Astrocyte (in vitro differentiated cells and primary cell): ENCODE measurements at regions not wholly inside any gene's neighbourhood (a gene's known extent, or its start where the extent isn't known, plus 50 kb on each side); places are given as distances from the start of the nearest gene placed in this dataset.

Experiments
- DNase-seq: peaks from one replicate; pipeline ENCODE4 v3.0.0-alpha.2; 2010; ENCODE audit warnings: low read depth
- FAIRE-seq: peaks from 2 replicates; lab custom pipeline; 2011; peaks lifted over from hg19 to GRCh38; lab: Jason Lieb, UNC
- H2AFZ ChIP-seq: 2 replicates; pipeline ENCODE4 v1.6.0; 2012; ENCODE audit warnings: low read depth, low read length, inconsistent platforms
- H3K27ac ChIP-seq: 2 replicates; pipeline ENCODE4 v1.5.1; 2011; ENCODE audit warnings: low read depth, low read length, inconsistent platforms
- H3K27me3 ChIP-seq: 2 replicates; pipeline ENCODE4 v1.6.0; 2011; ENCODE audit warnings: low read length, inconsistent platforms; ENCODE audit not compliant: insufficient read depth
- H3K36me3 ChIP-seq: 2 replicates; pipeline ENCODE4 v1.5.1; 2011; ENCODE audit warnings: low read length, inconsistent platforms; ENCODE audit not compliant: insufficient read depth
- H3K4me1 ChIP-seq: 2 replicates; pipeline ENCODE4 v1.5.1; 2011; ENCODE audit warnings: low read length, inconsistent platforms; ENCODE audit not compliant: insufficient read depth
- H3K4me2 ChIP-seq: 2 replicates; pipeline ENCODE4 v1.6.0; 2012; ENCODE audit warnings: low read length, inconsistent platforms
- H3K4me3 ChIP-seq: 2 replicates; pipeline ENCODE4 v1.5.1; 2011; ENCODE audit warnings: low read depth, mild to moderate bottlenecking, low read length, inconsistent platforms; ENCODE audit not compliant: insufficient read depth
- H3K79me2 ChIP-seq: 2 replicates; pipeline ENCODE4 v1.6.0; 2012; ENCODE audit warnings: mild to moderate bottlenecking, low read length, inconsistent platforms; ENCODE audit not compliant: insufficient read depth
- H3K9ac ChIP-seq: 2 replicates; pipeline ENCODE4 v1.6.0; 2012; ENCODE audit warnings: mild to moderate bottlenecking, low read length, inconsistent platforms
- H3K9me3 ChIP-seq: 2 replicates; pipeline ENCODE4 v1.5.1; 2012; ENCODE audit warnings: low read depth, mild to moderate bottlenecking, low read length, inconsistent platforms; ENCODE audit not compliant: insufficient read depth
- H4K20me1 ChIP-seq: 2 replicates; pipeline ENCODE4 v1.6.0; 2012; ENCODE audit warnings: low read length, inconsistent platforms; ENCODE audit not compliant: insufficient read depth
- H3K27ac Mint-ChIP-seq: one replicate; pipeline ENCODE4 v1.8.0; 2021; ENCODE audit warnings: mild to moderate bottlenecking, mixed read lengths; ENCODE audit not compliant: unreplicated experiment
- H3K27me3 Mint-ChIP-seq: one replicate; pipeline ENCODE4 v1.8.0; 2021; ENCODE audit warnings: low read depth, mixed read lengths; ENCODE audit not compliant: unreplicated experiment
- H3K36me3 Mint-ChIP-seq: one replicate; pipeline ENCODE4 v1.8.0; 2021; ENCODE audit warnings: low read depth, mixed read lengths; ENCODE audit not compliant: unreplicated experiment
- H3K4me1 Mint-ChIP-seq: one replicate; pipeline ENCODE4 v1.8.0; 2021; ENCODE audit warnings: low read depth, mixed read lengths; ENCODE audit not compliant: unreplicated experiment
- H3K4me3 Mint-ChIP-seq: one replicate; pipeline ENCODE4 v1.8.0; 2021; ENCODE audit warnings: mild to moderate bottlenecking, moderate library complexity, mixed read lengths; ENCODE audit not compliant: unreplicated experiment
- H3K9me3 Mint-ChIP-seq: one replicate; pipeline ENCODE4 v1.8.0; 2021; ENCODE audit warnings: mild to moderate bottlenecking, mixed read lengths; ENCODE audit not compliant: unreplicated experiment
- CTCF ChIP-seq: IDR thresholded peaks from 2 replicates; pipeline ENCODE4 v1.5.1; 2011; ENCODE audit warnings: low read depth, mild to moderate bottlenecking, inconsistent platforms, low read length, moderate library complexity; ENCODE audit not compliant: insufficient read depth
- EZH2 ChIP-seq: IDR thresholded peaks from 2 replicates; pipeline ENCODE4 v1.6.1; 2012; ENCODE audit warnings: mild to moderate bottlenecking, low read length, inconsistent platforms; ENCODE audit not compliant: insufficient read depth

- Histone ChIP-seq H3K4me2 (no peak overlapping the region), H3K36me3 (no peaks in the 10 kb centered on the region), H3K4me3 (no peak overlapping the region), H3K27ac (no peak overlapping the region), H2AFZ (no peak overlapping the region), H3K4me1 (no peaks in the 10 kb centered on the region), H3K27me3 (no peaks in the 10 kb centered on the region), H3K9me3 (no peaks in the 10 kb centered on the region), H3K79me2 (no peaks in the 10 kb centered on the region), H3K9ac (no peak overlapping the region), H4K20me1 (no peaks in the 10 kb centered on the region)
- no peak for FAIRE-seq
- H3K27ac Mint-ChIP-seq = no peak overlapping the region
- DNase-seq = no peak
- H3K4me1 Mint-ChIP-seq = peaks cover 11% of the 10 kb centered on the region
- no peak overlapping the region for H3K4me3 Mint-ChIP-seq
- peaks cover 6% of the 10 kb centered on the region for H3K9me3 Mint-ChIP-seq
- H3K27me3 Mint-ChIP-seq = peaks cover 3% of the 10 kb centered on the region
- H3K36me3 Mint-ChIP-seq = no peaks in the 10 kb centered on the region
- TF ChIP-seq CTCF (no peak), EZH2 (no peak)
Observed at GRCh38 chr5:124230456-124230855, 516.0 kb downstream of the ZNF608 start.

GRCh38 chr5:124229352-124229751 is 517.1 kb downstream of the ZNF608 start:
- Histone ChIP-seq H3K9me3 (no peaks in the 10 kb centered on the region), H2AFZ (no peak overlapping the region), H3K79me2 (no peaks in the 10 kb centered on the region), H3K27me3 (no peaks in the 10 kb centered on the region), H3K4me2 (no peak overlapping the region), H3K36me3 (no peaks in the 10 kb centered on the region), H3K27ac (no peak overlapping the region), H3K4me1 (no peaks in the 10 kb centered on the region), H3K9ac (no peak overlapping the region), H4K20me1 (no peaks in the 10 kb centered on the region), H3K4me3 (no peak overlapping the region)
- TF ChIP-seq CTCF = no peak
- TF ChIP-seq EZH2 = no peak
- H3K27me3 Mint-ChIP-seq = peaks cover 3% of the 10 kb centered on the region
- no peak overlapping the region for H3K4me3 Mint-ChIP-seq
- FAIRE-seq (no peak), DNase-seq (no peak)
- H3K36me3 Mint-ChIP-seq = no peaks in the 10 kb centered on the region
- peaks cover 6% of the 10 kb centered on the region for H3K9me3 Mint-ChIP-seq
- peaks cover 9% of the 10 kb centered on the region for H3K4me1 Mint-ChIP-seq
- H3K27ac Mint-ChIP-seq = no peak overlapping the region

- Histone ChIP-seq H2AFZ (no peak overlapping the region), H4K20me1 (no peaks in the 10 kb centered on the region), H3K9me3 (no peaks in the 10 kb centered on the region), H3K27me3 (no peaks in the 10 kb centered on the region), H3K4me2 (no peak overlapping the region), H3K9ac (no peak overlapping the region), H3K79me2 (no peaks in the 10 kb centered on the region), H3K4me1 (no peaks in the 10 kb centered on the region), H3K4me3 (no peak overlapping the region), H3K36me3 (no peaks in the 10 kb centered on the region), H3K27ac (no peak overlapping the region)
- no peak overlapping the region for H3K27ac Mint-ChIP-seq
- H3K4me3 Mint-ChIP-seq = no peak overlapping the region
- FAIRE-seq = no peak
- no peak for DNase-seq
- H3K27me3 Mint-ChIP-seq = peaks cover 3% of the 10 kb centered on the region
- peaks cover 6% of the 10 kb centered on the region for H3K9me3 Mint-ChIP-seq
- TF ChIP-seq CTCF (no peak), EZH2 (no peak)
- no peaks in the 10 kb centered on the region for H3K4me1 Mint-ChIP-seq
- H3K36me3 Mint-ChIP-seq = no peaks in the 10 kb centered on the region
Observed at GRCh38 chr5:124227914-124228313, 518.5 kb downstream of the ZNF608 start.
